Neural cell (in vitro differentiated cells): ENCODE measurements at regions not wholly inside any gene's neighbourhood (a gene's known extent, or its start where the extent isn't known, plus 50 kb on each side); places are given as distances from the start of the nearest gene placed in this dataset.

Source experiments
- H2AFZ ChIP-seq: fragments of 200-600, 300-800 bp; sonication (generic), shearing (Covaris generic); 2 replicates; pipeline ENCODE4 v1.6.0; 2014; ENCODE audit warnings: low read depth, mild to moderate bottlenecking, antibody characterized with exemption, low read length, moderate library complexity
- H3F3A ChIP-seq: fragments of 200-600 bp; shearing (Covaris generic); 2 replicates; pipeline ENCODE4 v1.6.1; 2016; ENCODE audit warnings: mild to moderate bottlenecking, moderate library complexity, mixed read lengths, antibody characterized with exemption, low read length; ENCODE audit not compliant: insufficient read depth, poor library complexity, severe bottlenecking
- H3K27ac ChIP-seq: fragments of 200-600, 300-800 bp; sonication (generic), shearing (Covaris generic); 2 replicates; pipeline ENCODE4 v1.5.1; 2014; ENCODE audit warnings: mild to moderate bottlenecking, low read length, moderate library complexity
- H3K27me3 ChIP-seq: fragments of 300-800, 200-600 bp; sonication (generic), shearing (Covaris generic); 2 replicates; pipeline ENCODE4 v1.6.0; 2014; ENCODE audit warnings: mild to moderate bottlenecking, low read depth, low read length, moderate library complexity; ENCODE audit not compliant: insufficient read depth
- H3K36me3 ChIP-seq: fragments of 300-800, 200-600 bp; sonication (generic), shearing (Covaris generic); 2 replicates; pipeline ENCODE4 v1.5.1; 2014; ENCODE audit warnings: mild to moderate bottlenecking, antibody characterized with exemption, low read length, moderate library complexity; ENCODE audit not compliant: insufficient read depth
- H3K4me2 ChIP-seq: fragments of 300-800, 200-600 bp; sonication (generic), shearing (Covaris generic); 2 replicates; pipeline ENCODE4 v1.6.0; 2014; ENCODE audit warnings: mild to moderate bottlenecking, low read length
- H3K4me3 ChIP-seq: fragments of 300-800, 200-600 bp; sonication (generic), shearing (Covaris generic); 2 replicates; pipeline ENCODE4 v1.5.1; 2014; ENCODE audit warnings: mild to moderate bottlenecking, low read length, moderate library complexity
- H3K79me2 ChIP-seq: fragments of 200-600 bp; shearing (Covaris generic); replicated peaks from 2 replicates; pipeline ENCODE4 v1.6.0; 2014; ENCODE audit warnings: mild to moderate bottlenecking, low read length, moderate library complexity; ENCODE audit not compliant: insufficient read depth
- H3K9ac ChIP-seq: fragments of 300-800, 200-600 bp; sonication (generic), shearing (Covaris generic); 2 replicates; pipeline ENCODE4 v1.6.1; 2016; ENCODE audit warnings: mild to moderate bottlenecking, low read length, mixed read lengths
- H3K9me2 ChIP-seq: fragments of 200-600 bp; shearing (Covaris generic); 2 replicates; pipeline ENCODE4 v1.6.1; 2016; ENCODE audit warnings: mild to moderate bottlenecking, low read length, mixed read lengths; ENCODE audit not compliant: insufficient read depth
- H3K9me3 ChIP-seq: fragments of 200-600, 300-800 bp; sonication (generic), shearing (Covaris generic); 2 replicates; pipeline ENCODE4 v1.6.1; 2016; ENCODE audit warnings: mild to moderate bottlenecking, mixed run types, low read length, moderate library complexity, mixed read lengths
- H4K20me1 ChIP-seq: fragments of 200-600 bp; shearing (Covaris generic); 2 replicates; pipeline ENCODE4 v1.6.1; 2016; ENCODE audit warnings: mild to moderate bottlenecking, mixed run types; ENCODE audit not compliant: insufficient read depth
- EP300 ChIP-seq: fragments of 450-650 bp; conservative IDR thresholded peaks from 2 replicates; pipeline ENCODE4 v1.6.1; 2014; ENCODE audit warnings: antibody characterized with exemption, mild to moderate bottlenecking, moderate library complexity; ENCODE audit not compliant: poor library complexity, severe bottlenecking
- EZH2 ChIP-seq: fragments of 200-600, 300-800 bp; shearing (Covaris generic), sonication (generic); IDR thresholded peaks from 2 replicates; pipeline ENCODE4 v1.6.1; 2014; ENCODE audit warnings: antibody characterized with exemption, low read length, borderline replicate concordance, mild to moderate bottlenecking; ENCODE audit not compliant: insufficient read depth, poor library complexity, severe bottlenecking
- MXI1 ChIP-seq: fragments of 450-650 bp; conservative IDR thresholded peaks from 2 replicates; pipeline ENCODE4 v1.6.1; 2014; ENCODE audit warnings: antibody characterized with exemption, mild to moderate bottlenecking; ENCODE audit not compliant: poor library complexity, severe bottlenecking
- POLR2AphosphoS5 ChIP-seq: IDR thresholded peaks from 2 replicates; pipeline ENCODE4 v1.6.1; 2012
- RAD21 ChIP-seq: fragments of 450-650 bp; conservative IDR thresholded peaks from 2 replicates; pipeline ENCODE4 v1.6.1; 2014; ENCODE audit warnings: antibody characterized with exemption, mild to moderate bottlenecking, moderate library complexity
- SMC3 ChIP-seq: fragments of 450-650 bp; conservative IDR thresholded peaks from 2 replicates; pipeline ENCODE4 v1.6.1; 2014; ENCODE audit warnings: antibody characterized with exemption, mild to moderate bottlenecking, moderate library complexity; ENCODE audit not compliant: poor library complexity
- TAF1 ChIP-seq: IDR thresholded peaks from 2 replicates; pipeline ENCODE4 v1.6.1; 2012; ENCODE audit warnings: low read depth
- TF ChIP-seq, protein P1 (sequence below): fragments of 450-650 bp; IDR thresholded peaks from 2 replicates; pipeline ENCODE4 v1.5.1; 2014; ENCODE audit warnings: antibody characterized with exemption, mild to moderate bottlenecking, moderate library complexity; ENCODE audit not compliant: poor library complexity, severe bottlenecking
- TF ChIP-seq, protein P2 (sequence below): IDR thresholded peaks from 2 replicates; pipeline ENCODE4 v1.6.1; 2012; ENCODE audit warnings: borderline replicate concordance

DNA sequence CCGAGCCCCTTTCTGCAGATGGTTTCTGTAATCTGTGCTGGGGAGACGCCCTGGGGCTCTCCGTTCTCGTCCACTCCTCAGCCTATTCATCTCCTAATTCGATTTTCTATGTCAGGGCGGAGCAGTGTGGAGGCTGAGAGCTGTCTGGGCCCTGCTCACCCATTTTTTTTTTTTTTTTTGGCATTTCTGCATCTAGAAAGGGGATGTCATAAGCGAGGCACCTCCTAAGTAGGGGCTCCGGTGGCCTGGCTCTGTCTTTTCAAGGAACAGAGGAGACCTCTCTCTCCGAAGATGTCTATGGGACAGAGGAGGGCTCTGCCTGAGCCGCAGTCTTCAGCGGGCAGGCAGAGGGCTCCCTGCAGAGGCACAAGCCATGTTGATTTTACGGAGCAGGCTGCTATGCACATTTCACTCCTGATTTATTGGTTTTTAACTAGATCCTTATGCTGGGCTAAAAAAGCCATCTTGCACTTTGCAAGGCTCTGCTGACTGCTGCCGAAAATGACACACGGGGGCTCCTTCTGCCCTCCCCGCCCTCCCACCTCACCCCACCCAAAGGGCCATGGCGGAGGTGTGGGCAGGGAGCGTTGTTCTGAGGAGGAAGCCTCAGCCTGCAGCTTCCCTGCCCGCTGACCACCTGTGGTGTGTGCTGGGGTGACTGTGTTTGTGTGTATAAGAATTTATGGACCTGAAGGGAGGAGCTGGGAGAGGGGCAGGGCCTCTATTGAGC is 71.0 kb downstream of the FOXD2 start:
- no peak overlapping the region for H3K27ac ChIP-seq
- H3K36me3 ChIP-seq: no peaks in the 10 kb centered on the region
- no peak for TF ChIP-seq EZH2
- H3K4me2 ChIP-seq: peak overlapping the region; percentile 44
- H3K9me3 ChIP-seq: no peaks in the 10 kb centered on the region
- no peak overlapping the region for H2AFZ ChIP-seq
- H3K79me2 ChIP-seq: no peaks in the 10 kb centered on the region
- H3K4me3 ChIP-seq: peak overlapping the region; percentile 66
- no peaks in the 10 kb centered on the region for H3F3A ChIP-seq
- peaks cover 53% of the 10 kb centered on the region for H3K27me3 ChIP-seq
- no peaks in the 10 kb centered on the region for H3K9me2 ChIP-seq
- no peaks in the 10 kb centered on the region for H4K20me1 ChIP-seq
- no peak overlapping the region for H3K9ac ChIP-seq

DNA sequence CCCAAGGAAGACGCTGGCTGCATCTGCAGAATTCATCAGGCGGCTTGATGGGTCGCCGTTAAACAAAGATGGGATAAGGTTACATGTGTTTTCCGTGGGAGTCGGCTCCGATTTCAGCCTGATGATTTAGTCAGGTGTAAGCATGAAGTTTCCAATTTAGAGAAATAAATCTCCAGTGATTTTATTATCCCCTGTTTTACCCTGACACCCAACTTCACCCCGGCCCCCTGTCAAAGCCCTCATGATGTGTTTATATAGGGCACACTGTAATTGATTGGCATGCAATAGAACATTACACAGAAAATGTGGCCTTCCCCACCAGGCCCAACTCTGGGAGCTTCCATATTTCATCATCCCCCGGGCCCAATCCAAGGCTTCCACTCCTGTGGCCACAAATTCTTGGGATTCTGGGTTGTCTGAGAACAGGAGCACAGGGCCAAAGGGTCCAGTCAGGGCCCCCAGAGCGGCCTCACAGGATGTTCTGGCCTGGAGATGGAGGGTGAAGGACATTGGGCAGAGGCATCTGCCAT is 72.5 kb downstream of the FOXD2 start:
- H3K27me3 ChIP-seq: peaks cover 53% of the 10 kb centered on the region

More for the DNA sequence above, 72.5 kb downstream of the FOXD2 start:
- H4K20me1 ChIP-seq: no peaks in the 10 kb centered on the region
- H3K9me3 ChIP-seq: no peaks in the 10 kb centered on the region
- no peaks in the 10 kb centered on the region for H3K36me3 ChIP-seq
- TF ChIP-seq, protein P1, sequence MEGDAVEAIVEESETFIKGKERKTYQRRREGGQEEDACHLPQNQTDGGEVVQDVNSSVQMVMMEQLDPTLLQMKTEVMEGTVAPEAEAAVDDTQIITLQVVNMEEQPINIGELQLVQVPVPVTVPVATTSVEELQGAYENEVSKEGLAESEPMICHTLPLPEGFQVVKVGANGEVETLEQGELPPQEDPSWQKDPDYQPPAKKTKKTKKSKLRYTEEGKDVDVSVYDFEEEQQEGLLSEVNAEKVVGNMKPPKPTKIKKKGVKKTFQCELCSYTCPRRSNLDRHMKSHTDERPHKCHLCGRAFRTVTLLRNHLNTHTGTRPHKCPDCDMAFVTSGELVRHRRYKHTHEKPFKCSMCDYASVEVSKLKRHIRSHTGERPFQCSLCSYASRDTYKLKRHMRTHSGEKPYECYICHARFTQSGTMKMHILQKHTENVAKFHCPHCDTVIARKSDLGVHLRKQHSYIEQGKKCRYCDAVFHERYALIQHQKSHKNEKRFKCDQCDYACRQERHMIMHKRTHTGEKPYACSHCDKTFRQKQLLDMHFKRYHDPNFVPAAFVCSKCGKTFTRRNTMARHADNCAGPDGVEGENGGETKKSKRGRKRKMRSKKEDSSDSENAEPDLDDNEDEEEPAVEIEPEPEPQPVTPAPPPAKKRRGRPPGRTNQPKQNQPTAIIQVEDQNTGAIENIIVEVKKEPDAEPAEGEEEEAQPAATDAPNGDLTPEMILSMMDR: no peak
- TF ChIP-seq POLR2AphosphoS5 (no peak), RAD21 (no peak), EP300 (no peak), TAF1 (no peak), EZH2 (no peak), MXI1 (no peak), SMC3 (no peak)
- TF ChIP-seq, protein P2, sequence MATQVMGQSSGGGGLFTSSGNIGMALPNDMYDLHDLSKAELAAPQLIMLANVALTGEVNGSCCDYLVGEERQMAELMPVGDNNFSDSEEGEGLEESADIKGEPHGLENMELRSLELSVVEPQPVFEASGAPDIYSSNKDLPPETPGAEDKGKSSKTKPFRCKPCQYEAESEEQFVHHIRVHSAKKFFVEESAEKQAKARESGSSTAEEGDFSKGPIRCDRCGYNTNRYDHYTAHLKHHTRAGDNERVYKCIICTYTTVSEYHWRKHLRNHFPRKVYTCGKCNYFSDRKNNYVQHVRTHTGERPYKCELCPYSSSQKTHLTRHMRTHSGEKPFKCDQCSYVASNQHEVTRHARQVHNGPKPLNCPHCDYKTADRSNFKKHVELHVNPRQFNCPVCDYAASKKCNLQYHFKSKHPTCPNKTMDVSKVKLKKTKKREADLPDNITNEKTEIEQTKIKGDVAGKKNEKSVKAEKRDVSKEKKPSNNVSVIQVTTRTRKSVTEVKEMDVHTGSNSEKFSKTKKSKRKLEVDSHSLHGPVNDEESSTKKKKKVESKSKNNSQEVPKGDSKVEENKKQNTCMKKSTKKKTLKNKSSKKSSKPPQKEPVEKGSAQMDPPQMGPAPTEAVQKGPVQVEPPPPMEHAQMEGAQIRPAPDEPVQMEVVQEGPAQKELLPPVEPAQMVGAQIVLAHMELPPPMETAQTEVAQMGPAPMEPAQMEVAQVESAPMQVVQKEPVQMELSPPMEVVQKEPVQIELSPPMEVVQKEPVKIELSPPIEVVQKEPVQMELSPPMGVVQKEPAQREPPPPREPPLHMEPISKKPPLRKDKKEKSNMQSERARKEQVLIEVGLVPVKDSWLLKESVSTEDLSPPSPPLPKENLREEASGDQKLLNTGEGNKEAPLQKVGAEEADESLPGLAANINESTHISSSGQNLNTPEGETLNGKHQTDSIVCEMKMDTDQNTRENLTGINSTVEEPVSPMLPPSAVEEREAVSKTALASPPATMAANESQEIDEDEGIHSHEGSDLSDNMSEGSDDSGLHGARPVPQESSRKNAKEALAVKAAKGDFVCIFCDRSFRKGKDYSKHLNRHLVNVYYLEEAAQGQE: no peak
- H2AFZ ChIP-seq: no peak overlapping the region
- H3K9me2 ChIP-seq: no peaks in the 10 kb centered on the region
- no peak overlapping the region for H3K4me3 ChIP-seq
- no peaks in the 10 kb centered on the region for H3K79me2 ChIP-seq
- H3K27ac ChIP-seq: no peak overlapping the region
- H3K4me2 ChIP-seq: no peak overlapping the region
- H3F3A ChIP-seq: no peaks in the 10 kb centered on the region
- H3K9ac ChIP-seq: no peak overlapping the region
